Neutrophil (primary cell): ENCODE measurements at regions not wholly inside any gene's neighbourhood (a gene's known extent, or its start where the extent isn't known, plus 50 kb on each side); places are given as distances from the start of the nearest gene placed in this dataset.
"Not testable (repeated sequence)": the region's sequence is repeated elsewhere in the genome, so short reads cannot be mapped to it uniquely, and the experiment has no call there.

Experiments used
- H3K27ac ChIP-seq: fragments of 200-600 bp; sonication (generic); 2 replicates; pipeline ENCODE4 v1.5.1; 2016; ENCODE audit warnings: mild to moderate bottlenecking, moderate library complexity
- H3K27me3 ChIP-seq: fragments of 200-600 bp; sonication (generic); 2 replicates; pipeline ENCODE4 v1.6.0; 2016; ENCODE audit warnings: mild to moderate bottlenecking
- H3K36me3 ChIP-seq: fragments of 200-600 bp; sonication (generic); 2 replicates; pipeline ENCODE4 v1.5.1; 2017
- H3K4me1 ChIP-seq, 2 experiments: fragments of 200-600 bp in 1 of 2; sonication (generic) in 1 of 2; 1 replicate in 1 of 2; 2 replicates in 1 of 2; pipeline versions ENCODE4 v1.5.1 to v1.6.1; 2013 to 2016; ENCODE audit warnings: low read depth in 1 of 2, low read length in 1 of 2, mild to moderate bottlenecking in 1 of 2, moderate library complexity in 1 of 2; ENCODE audit not compliant: control insufficient read depth in 1 of 2, insufficient read depth in 1 of 2
- H3K4me3 ChIP-seq, 2 experiments: fragments of 200-600 bp in 1 of 2; sonication (generic) in 1 of 2; 1 replicate in 1 of 2; 2 replicates in 1 of 2; pipeline ENCODE4 v1.5.1; 2013 to 2016; ENCODE audit warnings: low read depth in 1 of 2, low read length in 1 of 2, mild to moderate bottlenecking in 1 of 2, moderate library complexity in 1 of 2
- H3K9me3 ChIP-seq: fragments of 200-600 bp; sonication (generic); 2 replicates; pipeline ENCODE4 v1.5.1; 2016
- CTCF ChIP-seq: fragments of 200-600 bp; sonication (generic); IDR thresholded peaks from 2 replicates; pipeline ENCODE4 v1.5.1; 2016; ENCODE audit warnings: antibody characterized with exemption

DNA sequence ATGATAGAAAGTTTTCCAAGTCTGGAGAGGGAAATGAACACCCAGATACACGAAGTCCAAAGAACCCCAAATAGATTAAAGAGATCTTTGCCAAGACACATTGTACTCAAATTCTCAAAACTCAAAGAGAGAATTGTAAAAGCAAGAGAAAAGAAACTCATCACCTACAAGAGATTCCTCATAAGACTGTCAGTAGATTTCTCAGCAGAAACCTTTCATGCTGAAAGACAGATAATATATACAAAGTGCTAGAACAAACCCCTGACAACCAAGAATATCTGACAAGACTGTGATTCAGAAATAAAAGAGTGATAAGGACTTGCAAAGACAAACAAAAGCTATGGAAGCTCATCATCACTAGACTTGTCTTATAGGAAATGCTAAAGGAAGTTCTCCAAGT, 326.7 kb upstream of the ZNF608 start:
- no peaks in the 10 kb centered on the region for H3K4me1 ChIP-seq
- H3K36me3 ChIP-seq, result no peaks in the 10 kb centered on the region
- no peak for TF ChIP-seq CTCF
- H3K27me3 ChIP-seq, result no peaks in the 10 kb centered on the region
- no peak overlapping the region for H3K4me3 ChIP-seq
- no peak overlapping the region for H3K27ac ChIP-seq
- H3K9me3 ChIP-seq, result no peaks in the 10 kb centered on the region

DNA sequence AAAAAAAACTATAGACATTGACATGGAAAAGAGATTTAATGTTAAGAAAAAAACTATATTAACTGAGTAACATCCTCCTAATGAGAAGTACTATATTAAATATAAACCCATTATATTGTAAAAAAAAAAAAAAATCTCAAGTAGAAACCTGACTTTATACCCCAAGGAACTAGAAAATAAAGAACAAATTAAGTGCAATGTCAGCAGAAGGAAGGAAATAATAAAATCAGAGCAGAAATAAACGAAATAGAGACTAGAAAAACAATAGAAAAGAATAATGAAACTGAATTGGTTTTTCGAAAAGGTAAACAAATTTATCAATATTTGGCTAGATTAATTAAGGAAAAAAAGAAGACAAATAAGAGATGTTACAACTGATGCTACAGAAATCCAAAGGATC, 329.1 kb upstream of the ZNF608 start:
- no peak for TF ChIP-seq CTCF

GRCh38 chr5:125079028-125079427, 332.6 kb upstream of the ZNF608 start:
- H3K27me3 ChIP-seq, H3K9me3 ChIP-seq, H3K27ac ChIP-seq, H3K4me1 ChIP-seq, H3K36me3 ChIP-seq, H3K4me3 ChIP-seq: not testable (repeated sequence)

More for the DNA sequence above, 329.1 kb upstream of the ZNF608 start:
- H3K27me3 ChIP-seq, result no peaks in the 10 kb centered on the region
- H3K9me3 ChIP-seq, result no peaks in the 10 kb centered on the region
- no peak overlapping the region for H3K4me3 ChIP-seq
- H3K36me3 ChIP-seq, result no peaks in the 10 kb centered on the region
- no peaks in the 10 kb centered on the region for H3K4me1 ChIP-seq
- no peak overlapping the region for H3K27ac ChIP-seq

- TF ChIP-seq CTCF, result no peak
- Histone ChIP-seq H3K27ac (no peak overlapping the region), H3K4me3 (no peak overlapping the region), H3K9me3 (no peaks in the 10 kb centered on the region), H3K36me3 (no peaks in the 10 kb centered on the region), H3K27me3 (no peaks in the 10 kb centered on the region), H3K4me1 (no peaks in the 10 kb centered on the region)
Observed at GRCh38 chr5:125081101-125081500, 334.7 kb upstream of the ZNF608 start.

DNA sequence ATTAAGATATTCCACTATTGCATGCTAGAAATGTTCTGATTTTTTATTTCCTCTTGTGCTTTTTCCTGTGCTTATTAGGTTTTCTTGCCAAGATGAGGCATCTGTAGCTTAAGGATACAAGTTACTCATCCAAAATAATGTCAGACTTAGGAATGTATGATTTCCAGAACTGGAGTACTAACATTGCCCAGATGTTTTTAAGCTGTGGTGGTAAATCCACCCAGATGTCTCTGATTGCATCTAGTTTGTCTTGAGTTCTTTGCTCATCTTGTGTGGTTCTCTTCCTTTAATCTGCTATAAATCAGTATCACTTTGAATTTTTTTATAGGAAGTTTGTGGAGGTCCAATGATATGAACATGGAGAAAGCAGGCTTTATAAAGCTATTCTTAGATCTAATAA, 337.5 kb upstream of the ZNF608 start:
- H3K4me3 ChIP-seq, result no peak overlapping the region
- no peaks in the 10 kb centered on the region for H3K4me1 ChIP-seq
- no peak for TF ChIP-seq CTCF
- H3K27me3 ChIP-seq, result no peaks in the 10 kb centered on the region
- H3K27ac ChIP-seq, result no peak overlapping the region
- H3K9me3 ChIP-seq, result no peaks in the 10 kb centered on the region
- H3K36me3 ChIP-seq, result no peaks in the 10 kb centered on the region

- no peaks in the 10 kb centered on the region for H3K4me1 ChIP-seq
- TF ChIP-seq CTCF, result no peak
Observed at GRCh38 chr5:125085797-125086505, 339.5 kb upstream of the ZNF608 start.

More at GRCh38 chr5:125085797-125086505, 339.5 kb upstream of the ZNF608 start:
- no peaks in the 10 kb centered on the region for H3K27me3 ChIP-seq
- H3K27ac ChIP-seq, result no peak overlapping the region
- no peak overlapping the region for H3K4me3 ChIP-seq
- H3K36me3 ChIP-seq, result no peaks in the 10 kb centered on the region
- H3K9me3 ChIP-seq, result no peaks in the 10 kb centered on the region
